HCT116 (cell line): ENCODE measurements at regions not wholly inside any gene's neighbourhood (a gene's known extent, or its start where the extent isn't known, plus 50 kb on each side); places are given as distances from the start of the nearest gene placed in this dataset.
"Not testable (repeated sequence)": the region's sequence is repeated elsewhere in the genome, so short reads cannot be mapped to it uniquely, and the experiment has no call there.

Experiments used
- ATAC-seq: fragments of 200-7000 bp; cut with Tn5 transposase; 2 replicates; pipeline ENCODE4 v1.9.1; 2020; ENCODE audit warnings: mild to moderate bottlenecking, moderate library complexity
- BruUV-seq: library from RNA; stranded (reverse); fragments of 400-500 nt; replicated peaks from 2 replicates; lab custom pipeline; 2021; lab: Mats Ljungman, UMichigan
- CTCF ChIA-PET: fragments of 300-600 bp; sonication (Branson Sonifier 250); formaldehyde crosslinking; loops from one replicate; lab custom pipeline; 2021; ENCODE audit warnings: antibody characterized with exemption; lab: Charles Lee
- POLR2A ChIA-PET: fragments of 300-600, 350-600 bp; sonication (Branson Sonifier 250); formaldehyde crosslinking; loops from one replicate; lab custom pipeline; 2021; ENCODE audit warnings: antibody characterized with exemption; lab: Charles Lee
- RAD21 ChIA-PET, 2 experiments: fragments of 300-600 bp; sonication (Branson Sonifier 250); formaldehyde crosslinking; loops; one replicate each; lab custom pipeline; 2023; ENCODE audit warnings: low total read pairs in 2 of 2; ENCODE audit not compliant: uncharacterized antibody in 2 of 2, unreplicated experiment in 2 of 2, low non-redundant PET in 1 of 2; lab: Charles Lee
- DNase-seq: peaks from one replicate; pipeline ENCODE4 v3.0.0-alpha.2; 2010; ENCODE audit warnings: low read depth, low spot score
- H2AFZ ChIP-seq: fragments of 200-600 bp; shearing (Covaris generic), sonication (generic); 2 replicates; pipeline ENCODE4 v1.6.1; 2017; ENCODE audit warnings: low read depth, mixed run types, mixed read lengths, antibody characterized with exemption, low read length; ENCODE audit not compliant: poor library complexity, severe bottlenecking
- H3K27ac ChIP-seq: 2 replicates; pipeline ENCODE4 v1.5.1; 2012; ENCODE audit warnings: low read depth, low read length
- H3K27me3 ChIP-seq: fragments of 200-600 bp; sonication (generic); 2 replicates; pipeline ENCODE4 v1.6.1; 2016; ENCODE audit warnings: mixed run types, low read length, mixed read lengths; ENCODE audit not compliant: insufficient read depth
- H3K36me3 ChIP-seq, 2 experiments: fragments of 200-500 bp in 1 of 2; fragments of 200-600 bp in 1 of 2; sonication (Bioruptor generic) in 1 of 2; sonication (generic) in 1 of 2; 2 replicates each; pipeline versions ENCODE4 v1.5.1 to v1.6.1; 2014 to 2016; ENCODE audit warnings: low read length in 2 of 2, inconsistent platforms in 1 of 2, mixed read lengths in 1 of 2, mixed run types in 1 of 2; ENCODE audit not compliant: insufficient read depth in 2 of 2, control insufficient read depth in 1 of 2
- H3K4me1 ChIP-seq, 2 experiments: fragments of 200-600 bp in 1 of 2; sonication (generic) in 1 of 2; 2 replicates each; pipeline versions ENCODE4 v1.5.1 to v1.6.1; 2012 to 2017; ENCODE audit warnings: low read length in 2 of 2, inconsistent platforms in 1 of 2, mild to moderate bottlenecking in 1 of 2, mixed read lengths in 1 of 2, mixed run types in 1 of 2, moderate library complexity in 1 of 2; ENCODE audit not compliant: insufficient read depth in 2 of 2, control insufficient read depth in 1 of 2
- H3K4me2 ChIP-seq: fragments of 200-600 bp; sonication (generic); 2 replicates; pipeline ENCODE4 v1.6.1; 2017; ENCODE audit warnings: mixed run types, low read length, mixed read lengths
- H3K4me3 ChIP-seq, 2 experiments: fragments of 200-600 bp in 1 of 2; sonication (generic) in 1 of 2; replicated peaks in 1 of 2; 2 replicates each; pipeline ENCODE4 v1.5.1; 2011 to 2016; ENCODE audit warnings: low read length in 2 of 2, control low read depth in 1 of 2, low read depth in 1 of 2, mild to moderate bottlenecking in 1 of 2, mixed read lengths in 1 of 2, mixed run types in 1 of 2
- H3K79me2 ChIP-seq: fragments of 200-600 bp; sonication (generic); 2 replicates; pipeline ENCODE4 v1.6.1; 2017; ENCODE audit warnings: mild to moderate bottlenecking, mixed run types, low read length, moderate library complexity, mixed read lengths; ENCODE audit not compliant: insufficient read depth
- H3K9ac ChIP-seq: fragments of 200-600 bp; sonication (generic); 2 replicates; pipeline ENCODE4 v1.6.1; 2016; ENCODE audit warnings: low read length, mixed read lengths
- H3K9me2 ChIP-seq: fragments of 200-600 bp; sonication (generic), shearing (Covaris generic); 2 replicates; pipeline ENCODE4 v1.6.1; 2017; ENCODE audit warnings: mixed run types, mild to moderate bottlenecking, moderate library complexity; ENCODE audit not compliant: insufficient read depth
- H3K9me3 ChIP-seq, 2 experiments: fragments of 200-500 bp in 1 of 2; fragments of 200-600 bp in 1 of 2; sonication (Bioruptor generic) in 1 of 2; sonication (generic) in 1 of 2; 2 replicates each; pipeline ENCODE4 v1.6.1; 2014 to 2017; ENCODE audit warnings: low read length in 2 of 2, mixed read lengths in 2 of 2, inconsistent platforms in 1 of 2, low read depth in 1 of 2, mild to moderate bottlenecking in 1 of 2, mixed run types in 1 of 2, moderate library complexity in 1 of 2; ENCODE audit not compliant: control insufficient read depth in 1 of 2, insufficient read depth in 1 of 2
- H4K20me1 ChIP-seq: fragments of 200-600 bp; sonication (generic), shearing (Covaris generic); 2 replicates; pipeline ENCODE4 v1.6.1; 2017; ENCODE audit warnings: mixed run types, mild to moderate bottlenecking, moderate library complexity; ENCODE audit not compliant: insufficient read depth
- CEBPB ChIP-seq: IDR thresholded peaks from 2 replicates; pipeline ENCODE4 v1.6.1; 2012; ENCODE audit warnings: low read depth
- POLR2AphosphoS5 ChIP-seq: IDR thresholded peaks from 2 replicates; pipeline ENCODE4 v1.6.1; 2011; ENCODE audit warnings: mild to moderate bottlenecking, low read depth, low read length, moderate library complexity
- TCF7L2 ChIP-seq: IDR thresholded peaks from 2 replicates; pipeline ENCODE4 v1.7.0; 2011; ENCODE audit warnings: borderline replicate concordance, inconsistent platforms; ENCODE audit not compliant: insufficient read depth, insufficient read length; ENCODE audit errors: extremely low read depth
- YY1 ChIP-seq: IDR thresholded peaks from 2 replicates; pipeline ENCODE4 v1.6.1; 2011; ENCODE audit warnings: low read length, low read depth, moderate library complexity, mild to moderate bottlenecking; ENCODE audit not compliant: insufficient replicate concordance; ENCODE audit errors: extremely low read depth
- intact Hi-C: fragments of 100-400 bp; cut with micrococcal nuclease; formaldehyde crosslinking; loops from 2 replicates; pipeline ENCODE4 v1.10.0; 2022

DNA sequence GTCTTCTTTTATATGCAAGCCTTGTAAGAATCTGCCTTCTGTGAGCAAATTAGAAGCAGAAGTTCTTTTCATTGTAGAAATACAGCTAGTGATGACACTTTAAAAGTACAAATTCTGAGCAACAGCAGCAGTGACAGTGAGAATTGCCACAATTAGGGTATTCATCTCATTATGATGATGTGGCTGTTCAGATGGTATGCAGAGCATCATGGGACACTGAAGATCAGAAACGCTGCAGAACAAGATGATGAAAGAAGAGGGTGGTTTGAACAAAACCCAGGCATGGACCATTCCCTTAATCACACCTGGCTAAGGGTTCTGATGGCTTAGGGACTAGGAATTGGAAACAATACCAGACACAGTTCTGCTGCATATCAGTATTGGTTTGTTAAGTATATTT, 312.7 kb upstream of the TBX18 start:
- H3K4me2 ChIP-seq = no peak overlapping the region
- ATAC-seq (peak; percentile 58), DNase-seq (no peak)
- ChIA-PET RAD21 (no interaction called here), POLR2A (no interaction called here), CTCF (no interaction called here)
- peaks cover 0 to 12% of the 10 kb centered on the region in 2 experiments; a peak in 3 of 4 replicates for H3K4me1 ChIP-seq
- intact Hi-C loops = no loop called here
- no peak overlapping the region for H3K4me3 ChIP-seq
- H2AFZ ChIP-seq = no peak overlapping the region
- H3K9me2 ChIP-seq = no peaks in the 10 kb centered on the region
- H4K20me1 ChIP-seq = no peaks in the 10 kb centered on the region
- no peaks in the 10 kb centered on the region for H3K79me2 ChIP-seq
- H3K9ac ChIP-seq = no peak overlapping the region
- H3K27me3 ChIP-seq = peaks cover 21% of the 10 kb centered on the region
- TF ChIP-seq CEBPB (peak; percentile 34; the same call in 1 of the 2 replicates), YY1 (no peak), TCF7L2 (peak; percentile 22), POLR2AphosphoS5 (no peak)
- no peaks in the 10 kb centered on the region for H3K36me3 ChIP-seq
- H3K9me3 ChIP-seq = no peaks in the 10 kb centered on the region
- no TSS peak for BruUV-seq
- no peak overlapping the region for H3K27ac ChIP-seq

DNA sequence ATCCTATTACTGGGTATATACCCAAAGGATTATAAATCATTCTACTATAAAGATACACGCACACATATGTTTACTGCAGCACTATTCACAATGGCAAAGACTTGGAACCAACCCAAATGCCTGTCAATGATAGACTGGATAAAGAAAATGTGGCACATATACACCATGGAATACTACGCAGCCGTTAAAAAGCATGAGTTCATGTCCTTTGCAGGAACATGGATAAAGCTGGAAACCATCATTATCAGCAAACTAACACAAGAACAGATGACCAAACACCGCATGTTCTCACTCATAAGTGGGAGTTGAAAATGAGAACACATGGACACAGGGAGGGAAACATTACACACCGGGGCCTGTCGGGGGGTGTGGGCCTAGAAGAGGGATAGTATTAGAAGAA, 307.4 kb upstream of the TBX18 start:
- H2AFZ ChIP-seq, RAD21 ChIA-PET, intact Hi-C loops, H3K4me1 ChIP-seq, ATAC-seq, H3K9ac ChIP-seq, H3K27ac ChIP-seq, H3K79me2 ChIP-seq, H3K4me2 ChIP-seq, BruUV-seq, H3K4me3 ChIP-seq, CTCF ChIA-PET, H3K36me3 ChIP-seq, H3K9me3 ChIP-seq, POLR2A ChIA-PET, DNase-seq, H3K27me3 ChIP-seq, H3K9me2 ChIP-seq, H4K20me1 ChIP-seq: not testable (repeated sequence)
